ENCODE measurements at regions not wholly inside any gene's neighbourhood (a gene's known extent, or its start where the extent isn't known, plus 50 kb on each side); places are given as distances from the start of the nearest gene placed in this dataset.

- Histone ChIP-seq H3K4me3 (ENCODE audit: low read depth in 1 of 3, low read length in 3 of 3) (no peak overlapping the region), H3K27ac (ENCODE audit: low read depth in 1 of 3, low read length in 2 of 3) (no peak overlapping the region), H3K9me3 (ENCODE audit: control insufficient read depth in 2 of 2, insufficient read depth in 1 of 2, low read depth in 1 of 2, low read length in 1 of 2) (no peaks in the 10 kb centered on the region), H3K4me1 (ENCODE audit: control insufficient read depth in 3 of 3, insufficient read depth in 2 of 3, low read depth in 1 of 3, low read length in 2 of 3) (no peaks in the 10 kb centered on the region), H3K27me3 (ENCODE audit: control insufficient read depth in 3 of 3, insufficient read depth in 3 of 3, low read length in 3 of 3) (no peaks in the 10 kb centered on the region), H3K36me3 (ENCODE audit: control insufficient read depth in 3 of 3, insufficient read depth in 2 of 3, low read depth in 1 of 3, low read length in 3 of 3) (no peaks in the 10 kb centered on the region)
- 20 to 74% (median 57%) methylated on average over 3 of the region's 3 CpGs for WGBS, 3 donors
- peak; percentile 45 to 61 for DNase-seq
- FAIRE-seq, result no peak
Measured at GRCh38 chr4:76841026-76841425, 56.9 kb downstream of the SOWAHB start.

GRCh38 chr4:76836860-76837562, 60.9 kb downstream of the SOWAHB start:
- DNase-seq, result no peak
- no peak overlapping the region for H3K27ac ChIP-seq (ENCODE audit: low read depth in 1 of 3, low read length in 2 of 3)
- H3K9me3 ChIP-seq (ENCODE audit: control insufficient read depth in 2 of 2, insufficient read depth in 1 of 2, low read depth in 1 of 2, low read length in 1 of 2), result no peaks in the 10 kb centered on the region
- peaks cover under 1 to 11% (median 2%) of the 10 kb centered on the region in 3 donors for H3K4me1 ChIP-seq (ENCODE audit: control insufficient read depth in 3 of 3, insufficient read depth in 2 of 3, low read depth in 1 of 3, low read length in 2 of 3)
- 40 to 55% (median 53%) methylated on average over 4 of the region's 4 CpGs for WGBS, 3 donors
- no peak overlapping the region for H3K4me3 ChIP-seq (ENCODE audit: low read depth in 1 of 3, low read length in 3 of 3)
- no peaks in the 10 kb centered on the region for H3K27me3 ChIP-seq (ENCODE audit: control insufficient read depth in 3 of 3, insufficient read depth in 3 of 3, low read length in 3 of 3)
- no peak for FAIRE-seq
- H3K36me3 ChIP-seq (ENCODE audit: control insufficient read depth in 3 of 3, insufficient read depth in 2 of 3, low read depth in 1 of 3, low read length in 3 of 3), result no peaks in the 10 kb centered on the region
